ENCODE measurements at regions not wholly inside any gene's neighbourhood (a gene's known extent, or its start where the extent isn't known, plus 50 kb on each side); places are given as distances from the start of the nearest gene placed in this dataset.

DNA sequence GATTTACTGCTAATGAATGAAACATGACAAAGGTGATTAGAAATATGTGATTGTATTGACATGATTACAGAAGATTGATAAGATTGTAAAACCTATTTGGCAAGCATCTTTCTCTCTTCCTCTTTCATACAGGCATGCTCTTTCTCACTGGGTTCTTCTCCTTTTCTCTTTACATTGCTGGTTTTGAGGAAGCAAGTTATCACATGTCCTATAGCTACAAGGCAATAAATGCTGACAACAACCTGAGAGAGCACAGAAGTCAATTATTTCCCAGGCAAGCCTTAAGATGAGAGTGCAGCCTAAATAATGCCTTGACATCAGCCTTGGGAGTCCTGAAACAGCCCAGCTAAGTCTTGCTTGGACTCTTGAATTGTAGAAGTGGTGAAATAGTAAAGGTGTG lies 875.0 kb downstream of the SLITRK1 start:
- no peaks in the 10 kb centered on the region for H3K9me3 ChIP-seq (ENCODE audit: low read length)
- CTCF ChIA-PET (ENCODE audit: unreplicated experiment), result no interaction called here
- intact Hi-C loops (cut with micrococcal nuclease; ENCODE audit: unreplicated experiment), result no loop called here
- POLR2A ChIA-PET, result no interaction called here
- no peaks in the 10 kb centered on the region for H3K9me2 ChIP-seq (ENCODE audit: insufficient read depth, low read length)
- H3K36me3 ChIP-seq (ENCODE audit: insufficient read depth, low read length), result no peaks in the 10 kb centered on the region
- H3K4me2 ChIP-seq (ENCODE audit: low read length), result no peak overlapping the region
- no peak for DNase-seq (ENCODE audit: low spot score)
- no peaks in the 10 kb centered on the region for H4K20me1 ChIP-seq (ENCODE audit: insufficient read depth, low read length)
- TF ChIP-seq EZH2phosphoT487 (IDR thresholded peaks at IDR 0.05; ENCODE audit: borderline replicate concordance, low read depth, low read length), result no peak
- TF ChIP-seq CTCF (conservative IDR thresholded peaks at IDR 0.05; ENCODE audit: low read length), result no peak
- H3K4me1 ChIP-seq (ENCODE audit: insufficient read depth, low read length, poor library complexity, severe bottlenecking), result no peaks in the 10 kb centered on the region
- no peak overlapping the region for H2AFZ ChIP-seq (ENCODE audit: low read length)
- no peak overlapping the region for H3K4me3 ChIP-seq (ENCODE audit: low read depth, low read length, poor library complexity, severe bottlenecking)
- H3K27ac ChIP-seq (ENCODE audit: low read depth, low read length, poor library complexity, severe bottlenecking), result no peak overlapping the region
- no TSS peak for BruUV-seq (replicated peaks)
- H3K79me2 ChIP-seq (ENCODE audit: insufficient read depth, low read depth, low read length), result no peaks in the 10 kb centered on the region

GRCh38 chr13:83003185-83003584 lies 879.1 kb downstream of the SLITRK1 start:
- no peak overlapping the region for H2AFZ ChIP-seq (ENCODE audit: low read length)
- no peak for DNase-seq (ENCODE audit: low spot score)
- POLR2A ChIA-PET, result interaction anchor here (0.6 kb wide), 1 partner anchor 523 kb away, joined by 5 read pairs; no protein-coding TSS in a partner anchor
- H3K79me2 ChIP-seq (ENCODE audit: insufficient read depth, low read depth, low read length), result no peaks in the 10 kb centered on the region
- no peak overlapping the region for H3K27ac ChIP-seq (ENCODE audit: low read depth, low read length, poor library complexity, severe bottlenecking)
- no peaks in the 10 kb centered on the region for H3K4me1 ChIP-seq (ENCODE audit: insufficient read depth, low read length, poor library complexity, severe bottlenecking)
- H3K9me3 ChIP-seq (ENCODE audit: low read length), result no peaks in the 10 kb centered on the region
- H3K36me3 ChIP-seq (ENCODE audit: insufficient read depth, low read length), result no peaks in the 10 kb centered on the region
- CTCF ChIA-PET (ENCODE audit: unreplicated experiment), result no interaction called here
- intact Hi-C loops (cut with micrococcal nuclease; ENCODE audit: unreplicated experiment), result no loop called here
- H3K4me2 ChIP-seq (ENCODE audit: low read length), result no peak overlapping the region
- no peaks in the 10 kb centered on the region for H3K9me2 ChIP-seq (ENCODE audit: insufficient read depth, low read length)
- no peaks in the 10 kb centered on the region for H4K20me1 ChIP-seq (ENCODE audit: insufficient read depth, low read length)
- no peak overlapping the region for H3K4me3 ChIP-seq (ENCODE audit: low read depth, low read length, poor library complexity, severe bottlenecking)
- BruUV-seq (replicated peaks), result no TSS peak
- TF ChIP-seq EZH2phosphoT487 (IDR thresholded peaks at IDR 0.05; ENCODE audit: borderline replicate concordance, low read depth, low read length) (no peak), CTCF (conservative IDR thresholded peaks at IDR 0.05; ENCODE audit: low read length) (no peak)

DNA sequence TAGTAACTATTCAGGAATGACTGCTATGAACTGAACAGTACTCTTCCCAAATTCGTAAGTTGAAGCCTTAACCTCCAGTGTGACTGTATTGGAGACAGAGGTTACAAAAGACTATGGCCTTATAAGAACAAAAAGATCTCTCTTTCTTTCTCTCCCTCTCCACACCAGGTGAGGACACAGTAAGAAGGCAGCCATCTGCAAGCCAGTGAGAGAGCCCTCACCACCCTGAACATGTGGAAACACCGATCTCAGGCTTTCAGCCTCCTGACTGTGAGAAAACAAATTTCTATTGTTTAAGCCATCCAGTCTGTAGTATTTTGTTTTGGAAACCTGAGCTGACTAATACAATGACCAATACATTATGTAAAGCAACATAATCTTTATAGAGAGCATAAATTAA lies 888.9 kb downstream of the SLITRK1 start:
- H3K36me3 ChIP-seq (ENCODE audit: insufficient read depth, low read length), result no peaks in the 10 kb centered on the region
- H2AFZ ChIP-seq (ENCODE audit: low read length), result no peak overlapping the region
- no peaks in the 10 kb centered on the region for H3K4me1 ChIP-seq (ENCODE audit: insufficient read depth, low read length, poor library complexity, severe bottlenecking)
- CTCF ChIA-PET (ENCODE audit: unreplicated experiment), result no interaction called here
- POLR2A ChIA-PET, result no interaction called here
- no peak overlapping the region for H3K4me2 ChIP-seq (ENCODE audit: low read length)
- no peaks in the 10 kb centered on the region for H3K9me2 ChIP-seq (ENCODE audit: insufficient read depth, low read length)
- DNase-seq (ENCODE audit: low spot score), result no peak
- no peaks in the 10 kb centered on the region for H4K20me1 ChIP-seq (ENCODE audit: insufficient read depth, low read length)
- TF ChIP-seq CTCF (conservative IDR thresholded peaks at IDR 0.05; ENCODE audit: low read length) (no peak), EZH2phosphoT487 (IDR thresholded peaks at IDR 0.05; ENCODE audit: borderline replicate concordance, low read depth, low read length) (no peak)
- no peak overlapping the region for H3K4me3 ChIP-seq (ENCODE audit: low read depth, low read length, poor library complexity, severe bottlenecking)
- no peaks in the 10 kb centered on the region for H3K9me3 ChIP-seq (ENCODE audit: low read length)
- intact Hi-C loops (cut with micrococcal nuclease; ENCODE audit: unreplicated experiment), result no loop called here
- H3K27ac ChIP-seq (ENCODE audit: low read depth, low read length, poor library complexity, severe bottlenecking), result no peak overlapping the region
- BruUV-seq (replicated peaks), result no TSS peak
- no peaks in the 10 kb centered on the region for H3K79me2 ChIP-seq (ENCODE audit: insufficient read depth, low read depth, low read length)
